HCT116 (cell line): ENCODE measurements at regions not wholly inside any gene's neighbourhood (a gene's known extent, or its start where the extent isn't known, plus 50 kb on each side); places are given as distances from the start of the nearest gene placed in this dataset.

Experiments
- FOSL1 ChIP-seq: IDR thresholded peaks from 2 replicates; pipeline ENCODE4 v1.6.1; 2012; ENCODE audit warnings: low read depth
- RAD21 ChIP-seq: IDR thresholded peaks from 2 replicates; pipeline ENCODE4 v1.6.1; 2012; ENCODE audit warnings: low read depth, mild to moderate bottlenecking
- TCF7L2 ChIP-seq: IDR thresholded peaks from 2 replicates; pipeline ENCODE4 v1.7.0; 2011; ENCODE audit warnings: borderline replicate concordance, inconsistent platforms; ENCODE audit not compliant: insufficient read depth, insufficient read length; ENCODE audit errors: extremely low read depth

- TF ChIP-seq TCF7L2 (no peak), FOSL1 (no peak), RAD21 (no peak)
Measured at GRCh38 chr9:117649126-117649525, 55.1 kb upstream of the TLR4 start.
